Smooth muscle cell (in vitro differentiated cells): ENCODE measurements at regions not wholly inside any gene's neighbourhood (a gene's known extent, or its start where the extent isn't known, plus 50 kb on each side); places are given as distances from the start of the nearest gene placed in this dataset.
"Not testable (repeated sequence)": the region's sequence is repeated elsewhere in the genome, so short reads cannot be mapped to it uniquely, and the experiment has no call there.

Source experiments
- DNase-seq: peaks from one replicate; lab custom pipeline; 2025; ENCODE audit not compliant: unreplicated experiment; lab: John Stamatoyannopoulos, UW
- H2AFZ ChIP-seq: fragments of 200-600 bp; sonication (generic); 2 replicates; pipeline ENCODE4 v1.6.0; 2016; ENCODE audit warnings: antibody characterized with exemption, low read depth, mild to moderate bottlenecking
- H3F3A ChIP-seq: fragments of 200-600 bp; sonication (generic); 2 replicates; pipeline ENCODE4 v1.6.0; 2017; ENCODE audit warnings: antibody characterized with exemption, low read depth
- H3K27ac ChIP-seq: fragments of 200-600 bp; sonication (generic); 2 replicates; pipeline ENCODE4 v1.5.1; 2016; ENCODE audit warnings: low read depth, mild to moderate bottlenecking
- H3K27me3 ChIP-seq: fragments of 200-600 bp; sonication (generic); 2 replicates; pipeline ENCODE4 v1.6.1; 2016; ENCODE audit warnings: low read depth, mild to moderate bottlenecking
- H3K36me3 ChIP-seq: fragments of 200-600 bp; sonication (generic); 2 replicates; pipeline ENCODE4 v1.5.1; 2016; ENCODE audit warnings: low read depth
- H3K4me1 ChIP-seq: fragments of 200-600 bp; sonication (generic); 2 replicates; pipeline ENCODE4 v1.5.1; 2016; ENCODE audit warnings: low read depth
- H3K4me2 ChIP-seq: fragments of 200-600 bp; sonication (generic); 2 replicates; pipeline ENCODE4 v1.6.0; 2016; ENCODE audit warnings: mild to moderate bottlenecking
- H3K4me3 ChIP-seq: fragments of 200-600 bp; sonication (generic); 2 replicates; pipeline ENCODE4 v1.5.1; 2016; ENCODE audit warnings: mild to moderate bottlenecking
- H3K79me2 ChIP-seq: fragments of 200-600 bp; sonication (generic); 2 replicates; pipeline ENCODE4 v1.6.0; 2016; ENCODE audit warnings: low read depth, mild to moderate bottlenecking
- H3K9ac ChIP-seq: fragments of 200-600 bp; sonication (generic); 2 replicates; pipeline ENCODE4 v1.6.0; 2016; ENCODE audit warnings: low read depth
- H3K9me3 ChIP-seq: fragments of 200-600 bp; sonication (generic); replicated peaks from 2 replicates; pipeline ENCODE4 v1.5.1; 2016; ENCODE audit warnings: low read depth
- H4K20me1 ChIP-seq: fragments of 200-600 bp; sonication (generic); 2 replicates; pipeline ENCODE4 v1.6.0; 2016; ENCODE audit warnings: low read depth
- WGBS: methylation state at CpG from one replicate; pipeline ENCODE4 v1.1.7; 2016; ENCODE audit warnings: low lambda C conversion rate; 5-methylcytosine and 5-hydroxymethylcytosine counted together

GRCh38 chr9:138200481-138201142 lies 323.0 kb downstream of the CACNA1B start:
- not testable (repeated sequence) for H3F3A ChIP-seq, H3K27me3 ChIP-seq, H4K20me1 ChIP-seq, H3K27ac ChIP-seq, H3K9me3 ChIP-seq, DNase-seq, H3K36me3 ChIP-seq, H3K4me1 ChIP-seq, H3K4me3 ChIP-seq, H2AFZ ChIP-seq, H3K9ac ChIP-seq, H3K4me2 ChIP-seq, H3K79me2 ChIP-seq
- 86% methylated on average over 11 of the region's 11 CpGs for WGBS

- H3F3A ChIP-seq, H3K4me2 ChIP-seq, H3K4me3 ChIP-seq, H4K20me1 ChIP-seq, H3K36me3 ChIP-seq, H2AFZ ChIP-seq, H3K27ac ChIP-seq, H3K4me1 ChIP-seq, H3K9me3 ChIP-seq, H3K27me3 ChIP-seq, H3K79me2 ChIP-seq, H3K9ac ChIP-seq, DNase-seq: not testable (repeated sequence)
- WGBS: 78% methylated on average over 15 of the region's 15 CpGs
Observed at GRCh38 chr9:138201167-138201889, 323.7 kb downstream of the CACNA1B start.

- H3K27ac ChIP-seq, H3K4me1 ChIP-seq, H2AFZ ChIP-seq, H3K9ac ChIP-seq, H3K79me2 ChIP-seq, H3K36me3 ChIP-seq, H3K4me2 ChIP-seq, H3K9me3 ChIP-seq, DNase-seq, H3K27me3 ChIP-seq, H4K20me1 ChIP-seq, H3F3A ChIP-seq, H3K4me3 ChIP-seq: not testable (repeated sequence)
- WGBS: 88% methylated on average over 12 of the region's 12 CpGs
Observed at GRCh38 chr9:138202043-138202442, 324.5 kb downstream of the CACNA1B start.

- H3K4me3 ChIP-seq, H3F3A ChIP-seq, H3K4me2 ChIP-seq, DNase-seq, H3K36me3 ChIP-seq, H2AFZ ChIP-seq, H3K27me3 ChIP-seq, H3K9ac ChIP-seq, H3K27ac ChIP-seq, H4K20me1 ChIP-seq, H3K4me1 ChIP-seq, H3K9me3 ChIP-seq, H3K79me2 ChIP-seq: not testable (repeated sequence)
- WGBS: 85% methylated on average over 7 of the region's 7 CpGs
Observed at GRCh38 chr9:138203304-138203703, 325.7 kb downstream of the CACNA1B start.

GRCh38 chr9:138203872-138204271 lies 326.3 kb downstream of the CACNA1B start:
- H3K27ac ChIP-seq, DNase-seq: not testable (repeated sequence)

GRCh38 chr9:138206108-138206507 lies 328.5 kb downstream of the CACNA1B start:
- not testable (repeated sequence) for H3K36me3 ChIP-seq, H3K27me3 ChIP-seq, H3K9ac ChIP-seq, H3K79me2 ChIP-seq, H3K27ac ChIP-seq, H3K4me3 ChIP-seq, DNase-seq, H3K4me2 ChIP-seq, H2AFZ ChIP-seq, H3K9me3 ChIP-seq, H4K20me1 ChIP-seq, H3F3A ChIP-seq, H3K4me1 ChIP-seq
- 63% methylated on average over 4 of the region's 4 CpGs for WGBS

More at GRCh38 chr9:138203872-138204271, 326.3 kb downstream of the CACNA1B start:
- H3K9me3 ChIP-seq, H3K36me3 ChIP-seq, H2AFZ ChIP-seq, H3K79me2 ChIP-seq, H3K9ac ChIP-seq, H4K20me1 ChIP-seq, H3K27me3 ChIP-seq, H3K4me3 ChIP-seq, H3F3A ChIP-seq, H3K4me2 ChIP-seq, H3K4me1 ChIP-seq: not testable (repeated sequence)
- 84% methylated on average over 9 of the region's 9 CpGs for WGBS

GRCh38 chr9:138207300-138208179 lies 330.0 kb downstream of the CACNA1B start:
- DNase-seq, H3K36me3 ChIP-seq, H3K9me3 ChIP-seq, H3K27me3 ChIP-seq, H3K27ac ChIP-seq, H3F3A ChIP-seq, H3K79me2 ChIP-seq, H3K4me1 ChIP-seq, H2AFZ ChIP-seq, H3K4me2 ChIP-seq, H4K20me1 ChIP-seq, H3K4me3 ChIP-seq, H3K9ac ChIP-seq: not testable (repeated sequence)
- WGBS: 79% methylated on average over 18 of the region's 19 CpGs

- not testable (repeated sequence) for DNase-seq, H3K27me3 ChIP-seq, H2AFZ ChIP-seq, H3K79me2 ChIP-seq, H3F3A ChIP-seq, H3K4me2 ChIP-seq, H4K20me1 ChIP-seq, H3K36me3 ChIP-seq, H3K9ac ChIP-seq, H3K27ac ChIP-seq, H3K4me1 ChIP-seq, H3K4me3 ChIP-seq, H3K9me3 ChIP-seq
- WGBS: 59% methylated on average over 3 of the region's 8 CpGs
Observed at GRCh38 chr9:138209071-138209644, 331.6 kb downstream of the CACNA1B start.
